KMS-11 (cell line): ENCODE measurements at regions not wholly inside any gene's neighbourhood (a gene's known extent, or its start where the extent isn't known, plus 50 kb on each side); places are given as distances from the start of the nearest gene placed in this dataset.

ENCODE experiments used
- H2AFZ ChIP-seq: fragments of 200-600 bp; sonication (generic); 2 replicates; pipeline ENCODE4 v1.6.1; 2016; ENCODE audit warnings: antibody characterized with exemption, mixed run types, low read depth
- H3K27ac ChIP-seq: fragments of 200-600 bp; sonication (generic); 2 replicates; pipeline ENCODE4 v1.6.1; 2016; ENCODE audit warnings: mild to moderate bottlenecking, mixed run types
- H3K27me3 ChIP-seq: fragments of 200-600 bp; sonication (generic); 2 replicates; pipeline ENCODE4 v1.6.1; 2017; ENCODE audit warnings: mild to moderate bottlenecking, low read depth, mixed run types, moderate library complexity; ENCODE audit not compliant: insufficient read depth
- H3K36me3 ChIP-seq: fragments of 200-600 bp; sonication (generic); 2 replicates; pipeline ENCODE4 v1.6.1; 2017; ENCODE audit warnings: mild to moderate bottlenecking, mixed run types; ENCODE audit not compliant: insufficient read depth
- H3K4me1 ChIP-seq: fragments of 200-600 bp; sonication (generic); 2 replicates; pipeline ENCODE4 v1.6.1; 2016; ENCODE audit warnings: mild to moderate bottlenecking, low read depth, mixed run types; ENCODE audit not compliant: poor library complexity, severe bottlenecking
- H3K4me2 ChIP-seq: fragments of 200-600 bp; sonication (generic); 2 replicates; pipeline ENCODE4 v1.7.0; 2016; ENCODE audit warnings: mild to moderate bottlenecking, mixed run types
- H3K4me3 ChIP-seq: fragments of 200-600 bp; sonication (generic); IDR thresholded peaks from 2 replicates; pipeline ENCODE4 v1.6.1; 2017; ENCODE audit warnings: low read depth, low read length, mixed read lengths; ENCODE audit not compliant: insufficient read depth
- H3K79me2 ChIP-seq: fragments of 200-600 bp; sonication (generic); 2 replicates; pipeline ENCODE4 v1.6.1; 2016; ENCODE audit warnings: low read depth, mixed run types; ENCODE audit not compliant: insufficient read depth
- H3K9ac ChIP-seq: fragments of 200-600 bp; sonication (generic); 2 replicates; pipeline ENCODE4 v1.6.1; 2016; ENCODE audit warnings: mild to moderate bottlenecking, mixed run types
- H4K20me1 ChIP-seq: fragments of 200-600 bp; sonication (generic); 2 replicates; pipeline ENCODE4 v1.6.1; 2016; ENCODE audit warnings: mild to moderate bottlenecking, mixed run types; ENCODE audit not compliant: insufficient read depth
- TF ChIP-seq, protein P1 (sequence below): fragments of 200-600 bp; sonication (generic); conservative IDR thresholded peaks from 2 replicates; pipeline ENCODE4 v1.6.1; 2017; ENCODE audit warnings: low read depth, mild to moderate bottlenecking, antibody characterized with exemption, low read length, moderate library complexity, mixed read lengths

DNA sequence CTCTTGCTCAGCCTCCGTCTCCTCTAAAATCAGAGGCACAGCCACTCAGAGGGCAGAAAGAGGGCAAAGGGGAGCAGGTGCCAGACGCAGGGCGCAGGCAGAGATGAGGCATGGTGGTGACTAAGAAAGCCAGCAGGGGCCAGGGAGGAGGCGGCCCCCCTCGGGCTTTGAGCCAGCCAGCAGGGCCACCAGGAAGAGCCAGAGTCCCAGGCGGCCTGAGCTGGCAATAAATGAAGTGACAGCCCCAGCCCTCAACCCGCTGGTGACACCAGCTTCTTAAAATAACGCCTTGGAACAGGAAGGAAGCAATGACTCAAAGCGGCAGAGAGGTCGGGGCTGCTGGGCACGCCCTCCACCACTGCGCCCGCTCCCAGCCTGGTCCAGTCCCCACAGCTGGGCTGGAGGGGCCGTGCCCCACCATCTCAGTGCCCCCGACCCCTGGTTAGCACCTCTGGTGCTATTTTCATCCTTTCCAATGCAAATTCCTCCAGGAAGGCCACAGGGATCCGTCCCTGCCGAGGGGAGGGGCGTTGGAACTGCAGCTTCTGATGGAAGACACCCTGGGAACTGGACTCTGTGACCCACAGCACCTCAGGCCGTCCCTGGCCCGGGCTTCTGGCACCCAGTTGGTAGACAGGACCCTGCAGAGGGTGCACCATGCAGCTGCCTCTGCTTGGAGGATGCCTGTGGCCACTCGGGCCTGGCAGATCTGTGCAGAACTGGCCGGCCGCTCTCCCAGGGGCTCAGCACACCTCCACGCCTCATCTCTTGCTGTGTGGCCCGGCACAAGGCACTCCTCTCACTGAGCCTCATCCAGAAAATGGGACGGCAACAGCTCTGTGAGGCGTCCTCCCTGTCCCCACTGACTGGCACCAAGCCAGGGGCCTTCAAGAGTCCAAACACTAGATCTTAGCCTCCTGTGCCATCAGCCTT is 113.7 kb downstream of the NCOR2 start:
- Histone ChIP-seq H3K4me1 (no peaks in the 10 kb centered on the region), H3K4me3 (no peak overlapping the region), H2AFZ (no peak overlapping the region), H3K36me3 (no peaks in the 10 kb centered on the region), H3K27me3 (no peaks in the 10 kb centered on the region), H3K79me2 (no peaks in the 10 kb centered on the region), H3K9ac (no peak overlapping the region), H4K20me1 (no peaks in the 10 kb centered on the region), H3K4me2 (no peak overlapping the region), H3K27ac (no peak overlapping the region)
- TF ChIP-seq, protein P1, sequence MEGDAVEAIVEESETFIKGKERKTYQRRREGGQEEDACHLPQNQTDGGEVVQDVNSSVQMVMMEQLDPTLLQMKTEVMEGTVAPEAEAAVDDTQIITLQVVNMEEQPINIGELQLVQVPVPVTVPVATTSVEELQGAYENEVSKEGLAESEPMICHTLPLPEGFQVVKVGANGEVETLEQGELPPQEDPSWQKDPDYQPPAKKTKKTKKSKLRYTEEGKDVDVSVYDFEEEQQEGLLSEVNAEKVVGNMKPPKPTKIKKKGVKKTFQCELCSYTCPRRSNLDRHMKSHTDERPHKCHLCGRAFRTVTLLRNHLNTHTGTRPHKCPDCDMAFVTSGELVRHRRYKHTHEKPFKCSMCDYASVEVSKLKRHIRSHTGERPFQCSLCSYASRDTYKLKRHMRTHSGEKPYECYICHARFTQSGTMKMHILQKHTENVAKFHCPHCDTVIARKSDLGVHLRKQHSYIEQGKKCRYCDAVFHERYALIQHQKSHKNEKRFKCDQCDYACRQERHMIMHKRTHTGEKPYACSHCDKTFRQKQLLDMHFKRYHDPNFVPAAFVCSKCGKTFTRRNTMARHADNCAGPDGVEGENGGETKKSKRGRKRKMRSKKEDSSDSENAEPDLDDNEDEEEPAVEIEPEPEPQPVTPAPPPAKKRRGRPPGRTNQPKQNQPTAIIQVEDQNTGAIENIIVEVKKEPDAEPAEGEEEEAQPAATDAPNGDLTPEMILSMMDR: no peak

DNA sequence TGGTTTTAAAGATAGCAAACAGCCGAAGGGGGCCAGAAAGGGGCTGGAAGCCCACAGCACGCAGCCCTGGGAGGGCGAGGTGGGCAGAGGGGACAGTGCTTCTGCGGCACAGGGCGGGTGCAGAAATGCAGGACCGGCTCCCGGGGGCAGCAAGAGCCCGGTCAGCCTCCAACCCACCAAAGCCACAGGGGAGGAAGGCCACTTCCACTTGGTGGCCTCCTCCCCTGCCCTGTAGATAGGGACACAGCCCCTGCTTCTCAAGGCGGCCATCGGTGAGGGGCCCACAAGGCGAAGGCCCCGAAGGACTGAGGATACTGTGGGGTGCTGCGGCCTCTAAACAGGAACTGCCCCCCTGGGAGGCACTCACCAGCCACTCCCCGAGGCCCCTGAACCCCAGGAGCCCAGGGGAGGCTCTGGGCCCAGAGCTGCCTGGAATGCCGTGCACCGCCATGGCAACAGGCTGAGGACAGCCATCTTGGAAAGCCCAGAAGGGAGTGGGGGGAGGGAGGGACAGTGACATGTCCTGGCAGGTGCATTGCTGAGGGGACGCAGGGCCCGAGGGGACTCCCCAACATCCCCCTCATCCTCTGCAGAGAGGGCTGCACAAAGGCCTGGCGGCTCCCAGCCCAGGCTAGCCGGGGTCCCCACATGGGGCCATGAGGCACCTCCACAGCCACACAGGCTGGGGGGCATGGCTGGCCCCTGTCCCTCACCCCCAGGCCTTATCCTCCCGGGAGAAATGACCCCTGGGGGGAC is 114.7 kb downstream of the NCOR2 start:
- no peak overlapping the region for H3K4me2 ChIP-seq
- H3K9ac ChIP-seq: no peak overlapping the region
- H3K4me3 ChIP-seq: no peak overlapping the region

DNA sequence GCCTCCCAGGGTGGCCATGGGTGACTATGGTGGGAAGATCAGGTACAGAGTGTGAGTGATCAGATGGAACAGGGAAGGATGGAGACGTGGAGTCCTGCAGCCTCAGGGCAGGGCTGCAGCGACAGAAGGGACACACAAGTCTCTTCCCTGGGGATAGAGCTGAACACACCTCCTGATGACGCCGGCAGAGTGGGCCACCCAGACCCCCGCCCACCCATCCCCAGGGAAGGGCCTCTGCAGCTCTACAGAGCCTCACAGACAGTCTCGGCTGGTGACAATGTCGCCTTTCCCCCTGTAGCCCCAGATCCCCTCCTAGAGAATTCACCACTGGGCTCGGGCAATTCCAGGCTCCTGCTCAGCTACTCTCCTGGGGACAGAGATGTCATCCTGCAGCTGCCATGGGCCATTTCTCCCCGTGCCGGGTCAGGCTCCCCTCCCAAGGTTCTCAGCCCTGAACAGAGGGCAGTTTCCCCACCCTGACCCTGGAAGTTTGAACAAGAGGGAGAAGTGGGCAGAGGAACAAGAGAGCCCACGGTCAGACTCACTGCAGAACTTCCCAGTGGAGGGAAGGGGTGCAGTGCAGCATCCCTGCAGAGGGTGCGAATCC is 115.7 kb downstream of the NCOR2 start:
- Histone ChIP-seq H4K20me1 (no peaks in the 10 kb centered on the region), H3K4me3 (no peak overlapping the region), H2AFZ (no peak overlapping the region), H3K36me3 (no peaks in the 10 kb centered on the region), H3K27me3 (no peaks in the 10 kb centered on the region), H3K4me2 (no peak overlapping the region), H3K79me2 (no peaks in the 10 kb centered on the region), H3K9ac (no peak overlapping the region), H3K27ac (no peak overlapping the region), H3K4me1 (no peaks in the 10 kb centered on the region)
- TF ChIP-seq, protein P1: no peak

More for the DNA sequence above, 114.7 kb downstream of the NCOR2 start:
- Histone ChIP-seq H3K4me1 (no peaks in the 10 kb centered on the region), H3K27ac (no peak overlapping the region), H4K20me1 (no peaks in the 10 kb centered on the region), H3K27me3 (no peaks in the 10 kb centered on the region), H3K79me2 (no peaks in the 10 kb centered on the region), H2AFZ (no peak overlapping the region), H3K36me3 (no peaks in the 10 kb centered on the region)
- TF ChIP-seq, protein P1: no peak

DNA sequence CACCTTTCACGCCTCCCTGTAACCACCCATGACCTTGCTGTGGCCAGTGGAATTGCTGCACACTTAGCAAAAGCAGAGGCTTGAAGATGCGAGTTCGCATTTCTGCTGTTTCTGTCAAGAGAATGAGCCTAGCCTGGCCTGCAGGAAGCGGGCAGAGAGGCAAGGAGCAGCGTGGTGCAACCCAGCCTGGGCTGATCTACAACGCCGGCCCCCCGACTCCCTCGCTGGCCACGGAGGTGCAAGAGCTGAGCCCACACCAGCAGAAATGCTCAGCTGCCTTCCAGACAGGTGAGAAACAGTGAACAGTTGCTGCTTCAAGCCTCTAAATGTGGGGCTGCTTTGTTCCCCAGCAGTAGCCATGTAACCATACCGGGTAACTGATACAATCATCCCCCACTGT is 116.4 kb downstream of the NCOR2 start:
- Histone ChIP-seq H3K4me3 (no peak overlapping the region), H3K9ac (no peak overlapping the region), H3K4me2 (no peak overlapping the region), H3K36me3 (no peaks in the 10 kb centered on the region), H3K4me1 (no peaks in the 10 kb centered on the region), H3K27me3 (no peaks in the 10 kb centered on the region), H4K20me1 (no peaks in the 10 kb centered on the region), H3K27ac (no peak overlapping the region), H3K79me2 (no peaks in the 10 kb centered on the region), H2AFZ (no peak overlapping the region)
- TF ChIP-seq, protein P1: no peak
